Non-pigmented ciliary epithelial cell (primary cell): ENCODE measurements at regions not wholly inside any gene's neighbourhood (a gene's known extent, or its start where the extent isn't known, plus 50 kb on each side); places are given as distances from the start of the nearest gene placed in this dataset.
"Not testable (repeated sequence)": the region's sequence is repeated elsewhere in the genome, so short reads cannot be mapped to it uniquely, and the experiment has no call there.

Experiments used
- DNase-seq: peaks from one replicate; pipeline ENCODE4 v3.0.0-alpha.2; 2010; ENCODE audit warnings: low read depth

GRCh38 chr6:134634966-134635365 lies 314.9 kb downstream of the ALDH8A1 start:
- DNase-seq = no peak

GRCh38 chr6:134634466-134634865 lies 315.4 kb downstream of the ALDH8A1 start:
- no peak for DNase-seq

GRCh38 chr6:134632982-134633940 lies 315.3 kb upstream of the SGK1 start:
- not testable (repeated sequence) for DNase-seq

- DNase-seq = no peak
Measured at GRCh38 chr6:134632024-134632423, 314.1 kb upstream of the SGK1 start.

GRCh38 chr6:134631398-134631924 lies 313.5 kb upstream of the SGK1 start:
- no peak for DNase-seq

GRCh38 chr6:134630508-134631121 lies 312.7 kb upstream of the SGK1 start:
- no peak for DNase-seq

GRCh38 chr6:134628154-134628553 lies 310.2 kb upstream of the SGK1 start:
- no peak for DNase-seq

GRCh38 chr6:134627707-134628106 lies 309.8 kb upstream of the SGK1 start:
- DNase-seq = no peak

- no peak for DNase-seq
Measured at GRCh38 chr6:134626589-134626988, 308.7 kb upstream of the SGK1 start.

- DNase-seq = no peak
Measured at GRCh38 chr6:134626086-134626485, 308.2 kb upstream of the SGK1 start.

GRCh38 chr6:134624781-134625180 lies 306.9 kb upstream of the SGK1 start:
- no peak for DNase-seq

GRCh38 chr6:134623401-134623800 lies 305.5 kb upstream of the SGK1 start:
- DNase-seq = no peak

- no peak for DNase-seq
Measured at GRCh38 chr6:134622382-134623173, 304.7 kb upstream of the SGK1 start.

- no peak for DNase-seq
Measured at GRCh38 chr6:134621858-134622257, 303.9 kb upstream of the SGK1 start.

GRCh38 chr6:134619789-134620188 lies 301.9 kb upstream of the SGK1 start:
- DNase-seq = peak; percentile 47

GRCh38 chr6:134619077-134619476 lies 301.2 kb upstream of the SGK1 start:
- no peak for DNase-seq

- no peak for DNase-seq
Measured at GRCh38 chr6:134614606-134615485, 296.9 kb upstream of the SGK1 start.

GRCh38 chr6:134612128-134612527 lies 294.2 kb upstream of the SGK1 start:
- not testable (repeated sequence) for DNase-seq

- DNase-seq = no peak
Measured at GRCh38 chr6:134610411-134610810, 292.5 kb upstream of the SGK1 start.

- no peak for DNase-seq
Measured at GRCh38 chr6:134609716-134610261, 291.9 kb upstream of the SGK1 start.

- no peak for DNase-seq
Measured at GRCh38 chr6:134607411-134607810, 289.5 kb upstream of the SGK1 start.
